PC-3 (cell line): ENCODE measurements at regions not wholly inside any gene's neighbourhood (a gene's known extent, or its start where the extent isn't known, plus 50 kb on each side); places are given as distances from the start of the nearest gene placed in this dataset.
A peak's percentile ranks its signal among the peaks of the same experiment; 100 is the strongest.

Source experiments
- ATAC-seq: fragments of 200-7000 bp; cut with Tn5 transposase; 2 replicates; pipeline ENCODE4 v1.9.1; 2020; ENCODE audit warnings: mild to moderate bottlenecking, moderate library complexity
- BruUV-seq: library from RNA; stranded (reverse); fragments of 400-500 nt; replicated peaks from 2 replicates; lab custom pipeline; 2021; lab: Mats Ljungman, UMichigan
- CTCF ChIA-PET: fragments of 300-600 bp; sonication (Branson Sonifier 250); formaldehyde crosslinking; loops from one replicate; lab custom pipeline; 2022; ENCODE audit warnings: antibody characterized with exemption; lab: Charles Lee
- POLR2A ChIA-PET: fragments of 300-600 bp; sonication (Branson Sonifier 250); formaldehyde crosslinking; loops from one replicate; lab custom pipeline; 2022; ENCODE audit warnings: antibody characterized with exemption; ENCODE audit not compliant: unreplicated experiment; lab: Charles Lee
- DNase-seq: peaks from one replicate; pipeline ENCODE4 v3.0.0-alpha.2; 2015
- H2AFZ ChIP-seq: fragments of 300-600 bp; sonication (generic); 2 replicates; pipeline ENCODE4 v1.6.0; 2016; ENCODE audit warnings: antibody characterized with exemption, low read length
- H3F3A ChIP-seq: fragments of 300-600 bp; sonication (generic); one replicate; pipeline ENCODE4 v1.6.0; 2017; ENCODE audit warnings: antibody characterized with exemption, low read length, control low read depth, mild to moderate bottlenecking; ENCODE audit not compliant: unreplicated experiment
- H3K27ac ChIP-seq: fragments of 300-600 bp; sonication (generic); 2 replicates; pipeline ENCODE4 v1.5.1; 2016; ENCODE audit warnings: mild to moderate bottlenecking, low read length
- H3K27me3 ChIP-seq: fragments of 300-600 bp; sonication (generic); 2 replicates; pipeline ENCODE4 v1.6.1; 2016; ENCODE audit warnings: low read length, mixed read lengths
- H3K36me3 ChIP-seq: fragments of 300-600 bp; sonication (generic); 2 replicates; pipeline ENCODE4 v1.6.1; 2016; ENCODE audit warnings: low read depth, mixed run types, low read length, mixed read lengths
- H3K4me1 ChIP-seq: fragments of 300-600 bp; sonication (generic); 2 replicates; pipeline ENCODE4 v1.5.1; 2016; ENCODE audit warnings: low read length; ENCODE audit not compliant: insufficient read depth
- H3K4me2 ChIP-seq: fragments of 300-600 bp; sonication (generic); 2 replicates; pipeline ENCODE4 v1.6.0; 2016; ENCODE audit warnings: low read length
- H3K4me3 ChIP-seq: fragments of 300-600 bp; sonication (generic); 2 replicates; pipeline ENCODE4 v1.5.1; 2016; ENCODE audit warnings: mild to moderate bottlenecking, low read length, mixed read lengths
- H3K79me2 ChIP-seq: fragments of 300-600 bp; sonication (generic); 2 replicates; pipeline ENCODE4 v1.6.1; 2017; ENCODE audit warnings: low read length, mixed read lengths
- H3K9ac ChIP-seq: fragments of 300-600 bp; sonication (generic); 2 replicates; pipeline ENCODE4 v1.6.0; 2016; ENCODE audit warnings: mild to moderate bottlenecking, low read length
- H3K9me2 ChIP-seq: fragments of 300-600 bp; sonication (generic); replicated peaks from 2 replicates; pipeline ENCODE4 v1.6.1; 2016; ENCODE audit warnings: mixed run types, low read length, mixed read lengths
- H3K9me3 ChIP-seq: fragments of 300-600 bp; sonication (generic); 2 replicates; pipeline ENCODE4 v1.6.1; 2016; ENCODE audit warnings: low read length, mixed read lengths
- H4K20me1 ChIP-seq: fragments of 300-600 bp; sonication (generic); 2 replicates; pipeline ENCODE4 v1.6.1; 2016; ENCODE audit warnings: low read length, mixed read lengths
- EZH2 ChIP-seq: fragments of 300-600 bp; sonication (generic); IDR thresholded peaks from one replicate; pipeline ENCODE4 v1.6.1; 2017; ENCODE audit warnings: antibody characterized with exemption, mild to moderate bottlenecking, low read length; ENCODE audit not compliant: unreplicated experiment
- EZH2phosphoT487 ChIP-seq: fragments of 300-600 bp; sonication (generic); IDR thresholded peaks from 2 replicates; pipeline ENCODE4 v1.6.1; 2018; ENCODE audit warnings: mild to moderate bottlenecking, antibody characterized with exemption, low read length, borderline replicate concordance
- intact Hi-C: fragments of 100-400 bp; cut with micrococcal nuclease; formaldehyde crosslinking; loops from 2 replicates; pipeline ENCODE4 v1.9.0; 2023
- TF ChIP-seq, protein P1 (sequence below): fragments of 300-600 bp; sonication (generic); conservative IDR thresholded peaks from 2 replicates; pipeline ENCODE4 v1.5.1; 2017; ENCODE audit warnings: antibody characterized with exemption, low read depth, mild to moderate bottlenecking, low read length

DNA sequence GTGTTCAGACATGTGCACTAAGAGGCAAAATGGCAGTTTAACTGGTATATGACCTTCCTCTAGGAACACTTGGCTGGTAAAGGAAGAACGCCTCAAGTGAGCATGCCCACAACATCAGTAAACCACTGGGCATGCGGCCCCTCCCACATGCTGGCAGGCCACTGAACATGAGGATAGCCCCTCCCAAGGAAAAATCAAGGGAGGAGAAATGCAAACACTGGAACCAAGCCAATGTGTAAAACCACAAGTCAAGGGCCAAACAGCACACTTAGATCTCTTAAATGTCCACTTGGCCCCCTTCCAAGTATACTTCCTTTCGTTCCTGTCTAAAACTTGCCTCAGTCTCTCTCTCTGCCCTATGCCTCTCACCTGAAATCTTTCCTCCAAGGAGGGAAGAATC lies 980.8 kb downstream of the TSN start:
- 0 out of 2 replicates have a peak, but pooled peaks cover 3% of the 10 kb centered on the region for H3K4me1 ChIP-seq
- ATAC-seq, result no peak
- no peak overlapping the region for H3K27ac ChIP-seq
- peak; percentile 44 for DNase-seq
- intact Hi-C loops, result no loop called here
- H3K79me2 ChIP-seq, result no peaks in the 10 kb centered on the region
- BruUV-seq, result no TSS peak
- POLR2A ChIA-PET, result no interaction called here
- H3K4me2 ChIP-seq, result no peak overlapping the region
- H2AFZ ChIP-seq, result no peak overlapping the region
- no peaks in the 10 kb centered on the region for H3K9me2 ChIP-seq
- no peaks in the 10 kb centered on the region for H3F3A ChIP-seq
- H4K20me1 ChIP-seq, result no peaks in the 10 kb centered on the region
- CTCF ChIA-PET, result no interaction called here
- no peaks in the 10 kb centered on the region for H3K9me3 ChIP-seq
- no peak overlapping the region for H3K9ac ChIP-seq
- no peaks in the 10 kb centered on the region for H3K27me3 ChIP-seq
- H3K4me3 ChIP-seq, result no peak overlapping the region
- H3K36me3 ChIP-seq, result no peaks in the 10 kb centered on the region
- no peak for TF ChIP-seq EZH2phosphoT487
- TF ChIP-seq, protein P1, sequence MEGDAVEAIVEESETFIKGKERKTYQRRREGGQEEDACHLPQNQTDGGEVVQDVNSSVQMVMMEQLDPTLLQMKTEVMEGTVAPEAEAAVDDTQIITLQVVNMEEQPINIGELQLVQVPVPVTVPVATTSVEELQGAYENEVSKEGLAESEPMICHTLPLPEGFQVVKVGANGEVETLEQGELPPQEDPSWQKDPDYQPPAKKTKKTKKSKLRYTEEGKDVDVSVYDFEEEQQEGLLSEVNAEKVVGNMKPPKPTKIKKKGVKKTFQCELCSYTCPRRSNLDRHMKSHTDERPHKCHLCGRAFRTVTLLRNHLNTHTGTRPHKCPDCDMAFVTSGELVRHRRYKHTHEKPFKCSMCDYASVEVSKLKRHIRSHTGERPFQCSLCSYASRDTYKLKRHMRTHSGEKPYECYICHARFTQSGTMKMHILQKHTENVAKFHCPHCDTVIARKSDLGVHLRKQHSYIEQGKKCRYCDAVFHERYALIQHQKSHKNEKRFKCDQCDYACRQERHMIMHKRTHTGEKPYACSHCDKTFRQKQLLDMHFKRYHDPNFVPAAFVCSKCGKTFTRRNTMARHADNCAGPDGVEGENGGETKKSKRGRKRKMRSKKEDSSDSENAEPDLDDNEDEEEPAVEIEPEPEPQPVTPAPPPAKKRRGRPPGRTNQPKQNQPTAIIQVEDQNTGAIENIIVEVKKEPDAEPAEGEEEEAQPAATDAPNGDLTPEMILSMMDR, result no peak
- TF ChIP-seq EZH2, result no peak

DNA sequence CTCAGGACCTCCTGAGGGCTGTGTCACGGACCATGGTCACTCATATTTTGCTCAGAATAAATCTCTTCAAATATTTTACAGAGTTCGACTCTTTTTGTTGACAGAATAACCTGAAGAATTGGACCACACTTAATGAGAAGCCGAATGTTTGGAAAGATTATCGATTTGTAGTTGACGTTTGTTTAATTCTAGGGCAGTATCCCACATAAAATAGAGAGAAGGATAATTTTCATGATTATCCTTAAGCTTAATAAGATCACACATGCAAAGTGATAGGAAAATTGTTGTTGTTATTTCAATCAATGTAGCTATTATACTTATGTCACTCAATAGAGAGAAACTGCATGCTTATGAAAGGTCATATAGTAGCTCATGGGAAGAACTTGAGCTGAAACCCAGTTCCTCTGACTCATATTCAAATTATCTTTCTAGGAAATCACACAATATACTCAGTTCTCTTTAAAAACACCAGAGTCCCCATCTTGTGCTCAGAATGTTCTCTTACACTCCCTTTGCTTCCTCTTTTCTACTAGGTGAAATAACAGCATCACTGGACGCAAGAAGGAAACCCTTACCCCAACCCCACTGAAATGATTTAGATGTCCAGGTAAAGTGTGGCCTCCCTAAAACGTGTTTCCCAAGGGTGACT lies 982.1 kb downstream of the TSN start:
- ChIA-PET CTCF (no interaction called here), POLR2A (no interaction called here)
- H3K9ac ChIP-seq, result no peak overlapping the region
- intact Hi-C loops, result no loop called here
- no peaks in the 10 kb centered on the region for H3K27me3 ChIP-seq
- peak; percentile 12 for DNase-seq
- no peaks in the 10 kb centered on the region for H3K9me2 ChIP-seq
- H3K27ac ChIP-seq, result no peak overlapping the region
- H4K20me1 ChIP-seq, result no peaks in the 10 kb centered on the region
- no peaks in the 10 kb centered on the region for H3F3A ChIP-seq
- no peak for ATAC-seq
- no peak overlapping the region for H2AFZ ChIP-seq
- H3K9me3 ChIP-seq, result no peaks in the 10 kb centered on the region
- TF ChIP-seq EZH2phosphoT487 (no peak), EZH2 (no peak)
- TF ChIP-seq, protein P1, result no peak
- BruUV-seq, result no TSS peak
- H3K4me3 ChIP-seq, result no peak overlapping the region
- no peaks in the 10 kb centered on the region for H3K36me3 ChIP-seq
- H3K4me1 ChIP-seq, result 0 out of 2 replicates have a peak, but pooled peaks cover 3% of the 10 kb centered on the region
- no peaks in the 10 kb centered on the region for H3K79me2 ChIP-seq
- no peak overlapping the region for H3K4me2 ChIP-seq
